ENCODE measurements at regions not wholly inside any gene's neighbourhood (a gene's known extent, or its start where the extent isn't known, plus 50 kb on each side); places are given as distances from the start of the nearest gene placed in this dataset.

DNA sequence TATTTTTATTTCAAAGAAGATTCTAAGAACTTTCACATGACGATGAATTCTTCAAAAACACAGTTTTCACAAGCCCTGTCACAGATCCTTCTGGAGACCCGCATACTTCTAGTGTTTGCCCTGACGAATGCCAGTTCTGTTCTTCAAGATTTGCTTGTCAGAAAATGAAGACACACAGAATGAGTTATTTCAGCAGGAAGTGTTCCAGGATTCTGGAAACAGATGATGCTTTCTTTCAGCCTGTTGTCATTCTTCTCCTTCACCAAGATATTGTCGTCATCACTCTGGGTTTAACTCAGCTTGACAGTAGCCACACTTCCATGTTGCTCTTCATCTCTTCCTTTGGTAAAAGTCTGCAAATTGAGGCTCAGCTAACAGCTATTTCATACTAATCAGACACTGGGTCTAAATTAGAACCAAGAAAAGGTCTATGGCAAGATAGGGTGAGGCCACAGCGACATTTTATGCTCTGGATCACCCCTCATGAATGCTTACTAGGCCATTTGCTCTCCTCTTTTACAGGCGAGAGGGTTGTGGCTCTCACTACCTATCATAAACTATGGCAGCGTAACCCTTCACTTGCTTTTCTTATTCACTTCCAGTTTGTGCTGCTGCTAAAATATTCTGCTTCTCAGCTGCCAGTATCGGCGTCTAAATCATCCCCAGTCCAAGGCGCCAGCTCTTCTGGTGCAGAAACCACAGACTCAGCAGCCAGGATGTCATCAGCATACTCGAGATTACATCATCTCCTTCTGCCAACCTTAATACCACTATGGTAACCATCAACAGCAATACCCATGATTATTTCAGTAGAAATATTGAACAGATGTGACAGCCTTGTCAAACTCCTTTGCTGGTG lies 159.6 kb upstream of the TBCA start:
- WGBS = 67% methylated on average over 11 of the region's 11 CpGs

DNA sequence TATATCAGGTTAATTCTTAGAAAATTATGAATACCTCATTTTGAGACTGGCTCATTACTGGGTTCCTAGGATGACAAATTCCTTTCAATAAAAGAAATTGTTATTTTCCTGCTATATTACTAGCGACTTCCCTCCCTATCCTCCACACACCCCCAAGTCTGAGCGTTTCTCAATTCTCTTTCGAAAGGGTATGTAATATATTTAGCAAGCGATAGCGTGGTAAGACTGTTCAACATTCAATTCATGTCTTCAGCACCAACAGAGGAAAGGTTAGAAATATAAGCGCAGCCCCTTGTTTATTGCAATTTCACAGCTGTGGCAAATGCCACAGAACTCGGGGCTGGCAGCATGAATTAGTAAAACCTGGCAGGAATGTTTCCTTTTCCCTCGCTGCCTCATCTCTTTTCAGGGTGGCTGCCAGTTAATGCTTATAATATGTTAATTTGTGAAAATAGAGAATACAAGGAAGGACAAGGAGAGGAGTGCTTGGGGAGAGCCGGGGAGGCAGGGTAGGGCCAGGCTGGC lies 152.7 kb upstream of the TBCA start:
- TF ChIP-seq, protein P1, sequence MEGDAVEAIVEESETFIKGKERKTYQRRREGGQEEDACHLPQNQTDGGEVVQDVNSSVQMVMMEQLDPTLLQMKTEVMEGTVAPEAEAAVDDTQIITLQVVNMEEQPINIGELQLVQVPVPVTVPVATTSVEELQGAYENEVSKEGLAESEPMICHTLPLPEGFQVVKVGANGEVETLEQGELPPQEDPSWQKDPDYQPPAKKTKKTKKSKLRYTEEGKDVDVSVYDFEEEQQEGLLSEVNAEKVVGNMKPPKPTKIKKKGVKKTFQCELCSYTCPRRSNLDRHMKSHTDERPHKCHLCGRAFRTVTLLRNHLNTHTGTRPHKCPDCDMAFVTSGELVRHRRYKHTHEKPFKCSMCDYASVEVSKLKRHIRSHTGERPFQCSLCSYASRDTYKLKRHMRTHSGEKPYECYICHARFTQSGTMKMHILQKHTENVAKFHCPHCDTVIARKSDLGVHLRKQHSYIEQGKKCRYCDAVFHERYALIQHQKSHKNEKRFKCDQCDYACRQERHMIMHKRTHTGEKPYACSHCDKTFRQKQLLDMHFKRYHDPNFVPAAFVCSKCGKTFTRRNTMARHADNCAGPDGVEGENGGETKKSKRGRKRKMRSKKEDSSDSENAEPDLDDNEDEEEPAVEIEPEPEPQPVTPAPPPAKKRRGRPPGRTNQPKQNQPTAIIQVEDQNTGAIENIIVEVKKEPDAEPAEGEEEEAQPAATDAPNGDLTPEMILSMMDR (IDR thresholded peaks at IDR 0.05) = no peak
- TF ChIP-seq POLR2A (IDR thresholded peaks at IDR 0.05) (no peak), POLR2AphosphoS5 (IDR thresholded peaks at IDR 0.05) (no peak), EP300 (IDR thresholded peaks at IDR 0.05) (no peak)
- no peak for DNase-seq (ENCODE audit: low spot score in 2 of 2)
- Histone ChIP-seq H3K36me3 (no peaks in the 10 kb centered on the region), H3K4me1 (no peaks in the 10 kb centered on the region), H3K9me3 (no peaks in the 10 kb centered on the region), H3K27me3 (peaks cover 8% of the 10 kb centered on the region), H3K27ac (no peak overlapping the region), H3K4me3 (no peak overlapping the region)
- 77% methylated on average over 9 of the region's 9 CpGs for WGBS

More for the DNA sequence above, 159.6 kb upstream of the TBCA start:
- TF ChIP-seq, protein P1 (IDR thresholded peaks at IDR 0.05) = no peak
- TF ChIP-seq EP300 (IDR thresholded peaks at IDR 0.05) (no peak), POLR2AphosphoS5 (IDR thresholded peaks at IDR 0.05) (no peak), POLR2A (IDR thresholded peaks at IDR 0.05) (no peak)
- peaks cover 8% of the 10 kb centered on the region for H3K27me3 ChIP-seq
- no peak overlapping the region for H3K27ac ChIP-seq
- H3K4me3 ChIP-seq = no peak overlapping the region
- no peak for DNase-seq (ENCODE audit: low spot score in 2 of 2)
- H3K36me3 ChIP-seq = no peaks in the 10 kb centered on the region
- H3K4me1 ChIP-seq = no peaks in the 10 kb centered on the region
- no peaks in the 10 kb centered on the region for H3K9me3 ChIP-seq

DNA sequence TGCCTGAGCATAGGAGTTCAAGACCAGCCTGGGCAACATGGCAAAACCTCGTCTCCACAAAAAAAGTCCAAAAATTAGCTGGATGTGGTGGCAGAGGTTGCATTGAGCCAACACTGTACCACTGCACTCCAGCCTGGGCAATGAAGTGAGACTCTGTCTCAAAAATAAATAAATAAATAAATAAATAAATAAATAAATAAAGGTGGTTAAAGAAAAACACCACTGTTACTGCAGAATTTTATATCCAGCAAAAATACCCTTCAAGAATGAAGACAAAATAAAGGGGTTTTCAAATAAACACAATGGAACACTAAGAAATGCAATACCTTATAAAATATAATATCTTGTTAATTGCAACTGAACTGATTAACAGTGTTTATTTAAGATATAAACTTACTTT lies 150.2 kb upstream of the TBCA start:
- Histone ChIP-seq H3K27me3 (no peaks in the 10 kb centered on the region), H3K4me1 (no peaks in the 10 kb centered on the region), H3K4me3 (no peak overlapping the region), H3K27ac (no peak overlapping the region), H3K36me3 (no peaks in the 10 kb centered on the region), H3K9me3 (no peaks in the 10 kb centered on the region)
- DNase-seq (ENCODE audit: low spot score in 2 of 2) = no peak
- no peak for TF ChIP-seq POLR2AphosphoS5 (IDR thresholded peaks at IDR 0.05)
- TF ChIP-seq, protein P1 (IDR thresholded peaks at IDR 0.05) = no peak
- no peak for TF ChIP-seq POLR2A (IDR thresholded peaks at IDR 0.05)
- TF ChIP-seq EP300 (IDR thresholded peaks at IDR 0.05) = no peak
- 100% methylated on average over 1 of the region's 1 CpG for WGBS

DNA sequence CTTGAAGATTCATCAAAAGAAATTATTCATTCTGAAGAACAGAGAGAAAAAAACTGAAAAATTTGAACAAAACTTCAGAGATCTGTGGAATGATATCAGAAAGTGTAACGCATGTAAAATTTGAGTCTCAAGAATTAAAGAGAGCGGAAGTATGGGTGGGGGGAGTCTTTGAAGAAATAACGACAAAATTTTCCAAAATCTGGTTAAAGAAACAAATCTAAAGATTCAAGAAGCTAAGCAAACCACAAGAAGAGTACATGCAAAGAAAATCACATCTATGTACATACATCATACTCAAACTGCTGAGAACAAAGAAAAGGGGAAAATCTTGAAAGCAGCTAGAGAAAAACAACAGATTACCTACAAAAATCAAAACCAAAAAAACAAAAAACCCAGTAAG lies 149.4 kb upstream of the TBCA start:
- Histone ChIP-seq H3K4me3 (no peak overlapping the region), H3K36me3 (no peaks in the 10 kb centered on the region), H3K27ac (no peak overlapping the region), H3K9me3 (no peaks in the 10 kb centered on the region), H3K4me1 (no peaks in the 10 kb centered on the region), H3K27me3 (no peaks in the 10 kb centered on the region)
- no peak for DNase-seq (ENCODE audit: low spot score in 2 of 2)
- no peak for TF ChIP-seq POLR2A (IDR thresholded peaks at IDR 0.05)
- no peak for TF ChIP-seq EP300 (IDR thresholded peaks at IDR 0.05)
- TF ChIP-seq, protein P1 (IDR thresholded peaks at IDR 0.05) = no peak
- TF ChIP-seq POLR2AphosphoS5 (IDR thresholded peaks at IDR 0.05) = no peak
- 92% methylated on average over 3 of the region's 3 CpGs for WGBS

DNA sequence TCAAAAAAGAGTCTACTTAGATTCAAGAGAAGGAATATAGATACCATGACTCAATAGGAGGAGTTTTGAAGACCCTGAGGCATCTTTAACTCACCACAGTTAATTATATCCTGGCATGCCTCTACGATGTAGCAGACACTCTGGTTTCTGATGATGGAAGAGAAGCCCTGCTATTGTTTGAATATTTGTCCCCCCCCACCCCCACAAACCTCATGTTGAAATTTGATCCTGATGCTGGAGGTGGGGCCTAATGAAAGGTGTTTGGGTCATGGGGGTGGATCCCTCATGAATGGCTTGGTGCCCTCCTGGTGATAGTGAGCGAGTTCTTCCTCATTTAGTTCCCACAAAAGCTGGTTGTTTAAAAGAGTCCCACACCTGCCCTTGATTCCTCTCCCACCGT lies 147.9 kb upstream of the TBCA start:
- no peak for TF ChIP-seq POLR2AphosphoS5 (IDR thresholded peaks at IDR 0.05)
- TF ChIP-seq POLR2A (IDR thresholded peaks at IDR 0.05) = no peak
- TF ChIP-seq, protein P1 (IDR thresholded peaks at IDR 0.05) = no peak
- TF ChIP-seq EP300 (IDR thresholded peaks at IDR 0.05) = no peak
- WGBS = 39% methylated on average over 3 of the region's 3 CpGs
- no peak for DNase-seq (ENCODE audit: low spot score in 2 of 2)
- Histone ChIP-seq H3K27ac (no peak overlapping the region), H3K36me3 (no peaks in the 10 kb centered on the region), H3K27me3 (no peaks in the 10 kb centered on the region), H3K9me3 (no peaks in the 10 kb centered on the region), H3K4me3 (no peak overlapping the region), H3K4me1 (no peaks in the 10 kb centered on the region)

Data from suprapubic skin (tissue), 4 donors.